Small intestine (tissue), 7 donors: ENCODE measurements at regions not wholly inside any gene's neighbourhood (a gene's known extent, or its start where the extent isn't known, plus 50 kb on each side); places are given as distances from the start of the nearest gene placed in this dataset.

ENCODE experiments used
- DNase-seq, 2 donors: peaks; one replicate each; pipeline versions ENCODE4 v3.0.0 to v3.0.0-alpha.2; 2013
- FAIRE-seq: peaks from 2 replicates; lab custom pipeline; 2012; peaks lifted over from hg19 to GRCh38; lab: Jason Lieb, UNC
- H3K27ac ChIP-seq, 3 donors: one replicate each; pipeline ENCODE4 v1.5.1; 2013; ENCODE audit warnings: low read length in 2 of 3, mild to moderate bottlenecking in 2 of 3, control low read depth in 1 of 3, inconsistent platforms in 1 of 3, low read depth in 1 of 3, moderate library complexity in 1 of 3
- H3K27me3 ChIP-seq, 3 donors: one replicate each; pipeline ENCODE4 v1.6.1; 2013; ENCODE audit warnings: low read length in 3 of 3, inconsistent platforms in 1 of 3; ENCODE audit not compliant: control insufficient read depth in 3 of 3, insufficient read depth in 3 of 3
- H3K36me3 ChIP-seq, 3 donors: one replicate each; pipeline ENCODE4 v1.6.1; 2013; ENCODE audit warnings: low read length in 3 of 3, inconsistent platforms in 1 of 3, low read depth in 1 of 3, mild to moderate bottlenecking in 1 of 3, moderate library complexity in 1 of 3; ENCODE audit not compliant: control insufficient read depth in 3 of 3, insufficient read depth in 2 of 3
- H3K4me1 ChIP-seq, 3 donors: one replicate each; pipeline ENCODE4 v1.6.1; 2013; ENCODE audit warnings: low read length in 2 of 3, inconsistent platforms in 1 of 3, low read depth in 1 of 3, mild to moderate bottlenecking in 1 of 3, moderate library complexity in 1 of 3; ENCODE audit not compliant: control insufficient read depth in 3 of 3, insufficient read depth in 2 of 3
- H3K4me3 ChIP-seq, 3 donors: one replicate each; pipeline ENCODE4 v1.5.1; 2013; ENCODE audit warnings: low read length in 3 of 3, control low read depth in 1 of 3, inconsistent platforms in 1 of 3, low read depth in 1 of 3, mild to moderate bottlenecking in 1 of 3, moderate library complexity in 1 of 3
- H3K9me3 ChIP-seq, 2 donors: one replicate each; pipeline ENCODE4 v1.6.1; 2013; ENCODE audit warnings: low read depth in 1 of 2, low read length in 1 of 2; ENCODE audit not compliant: control insufficient read depth in 2 of 2, insufficient read depth in 1 of 2
- WGBS, 3 donors: extraction: QIAGEN DNeasy Blood & Tissue Kit; methylation state at CpG; one replicate each; pipeline ENCODE4 v1.1.7; 2013; 5-methylcytosine and 5-hydroxymethylcytosine counted together
- donor health status: healthy with polysubstance abuse.
- donor health status: control.
- donor health status: control.
- donor health status: Bipolar disorder and iron deficiency.
- donor health status: healthy.

GRCh38 chr3:140843656-140844055 is 98.0 kb upstream of the SLC25A36 start:
- H3K27me3 ChIP-seq = no peaks in the 10 kb centered on the region
- DNase-seq (no peak), FAIRE-seq (no peak)
- H3K4me3 ChIP-seq = no peak overlapping the region
- 44 to 57% (median 46%) methylated on average over 3 of the region's 3 CpGs for WGBS, 3 donors
- no peaks in the 10 kb centered on the region for H3K36me3 ChIP-seq
- no peaks in the 10 kb centered on the region for H3K9me3 ChIP-seq
- H3K4me1 ChIP-seq = no peaks in the 10 kb centered on the region
- H3K27ac ChIP-seq = no peak overlapping the region

GRCh38 chr3:140844072-140844471 is 97.6 kb upstream of the SLC25A36 start:
- DNase-seq (no peak), FAIRE-seq (no peak)
- H3K4me3 ChIP-seq = no peak overlapping the region
- no peaks in the 10 kb centered on the region for H3K9me3 ChIP-seq
- H3K27ac ChIP-seq = no peak overlapping the region
- no peaks in the 10 kb centered on the region for H3K27me3 ChIP-seq
- 73 to 82% (median 79%) methylated on average over 1 of the region's 1 CpG for WGBS, 3 donors
- H3K4me1 ChIP-seq = no peaks in the 10 kb centered on the region
- no peaks in the 10 kb centered on the region for H3K36me3 ChIP-seq

DNA sequence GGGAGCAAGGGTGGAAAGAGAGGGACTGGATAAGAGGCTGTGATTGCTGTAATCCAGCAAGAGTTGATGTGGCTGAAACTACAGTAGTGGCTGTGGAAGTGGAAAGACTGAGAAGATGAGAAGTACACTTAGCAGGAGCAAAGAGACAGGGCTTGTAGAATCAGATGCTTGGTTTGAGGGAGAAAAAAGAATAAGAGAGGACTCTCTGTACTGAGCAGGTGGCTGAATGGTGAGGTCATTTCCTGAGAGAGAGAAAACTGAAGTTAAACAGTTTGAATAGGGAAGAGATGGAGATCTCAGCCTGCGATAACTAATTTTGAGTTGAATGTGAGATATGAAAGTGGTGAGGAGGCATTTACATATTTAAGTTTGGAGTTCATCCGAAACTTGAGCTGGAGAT is 95.8 kb upstream of the SLC25A36 start:
- FAIRE-seq = no peak
- H3K36me3 ChIP-seq = no peaks in the 10 kb centered on the region
- no peaks in the 10 kb centered on the region for H3K4me1 ChIP-seq
- no peak overlapping the region for H3K27ac ChIP-seq
- no peak overlapping the region for H3K4me3 ChIP-seq
- 64 to 81% (median 72%) methylated on average over 2 of the region's 2 CpGs for WGBS, 3 donors
- H3K27me3 ChIP-seq = no peaks in the 10 kb centered on the region
- DNase-seq = no peak
- no peaks in the 10 kb centered on the region for H3K9me3 ChIP-seq

DNA sequence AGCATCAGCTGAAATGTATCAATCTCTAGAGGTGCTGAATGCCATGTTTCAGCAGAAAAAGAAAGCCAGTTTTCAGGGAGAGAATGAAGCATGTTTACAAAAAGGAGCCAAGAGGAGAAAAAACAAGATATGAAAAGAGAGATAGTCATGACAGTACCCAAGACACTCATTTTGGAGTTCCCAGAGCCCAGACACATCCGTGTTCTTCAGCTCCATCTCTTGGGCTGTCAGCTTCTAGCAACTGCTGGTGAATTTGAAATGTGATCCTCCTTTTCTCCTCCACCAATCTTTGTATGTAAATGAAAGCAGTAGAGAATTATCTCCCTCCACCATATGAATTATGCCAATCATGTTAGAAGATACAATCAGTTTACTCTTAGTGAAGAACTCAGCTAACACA is 93.0 kb upstream of the SLC25A36 start:
- no peaks in the 10 kb centered on the region for H3K36me3 ChIP-seq
- no peaks in the 10 kb centered on the region for H3K27me3 ChIP-seq
- H3K4me3 ChIP-seq = no peak overlapping the region
- H3K27ac ChIP-seq = no peak overlapping the region
- H3K9me3 ChIP-seq = no peaks in the 10 kb centered on the region
- FAIRE-seq (no peak), DNase-seq (no peak)
- WGBS, 3 donors = 29 to 49% (median 38%) methylated on average over 1 of the region's 1 CpG
- H3K4me1 ChIP-seq = no peaks in the 10 kb centered on the region

GRCh38 chr3:140850210-140850955 is 91.3 kb upstream of the SLC25A36 start:
- H3K4me3 ChIP-seq = no peak overlapping the region
- 52 to 55% (median 54%) methylated on average over 4 of the region's 4 CpGs for WGBS, 3 donors
- H3K27ac ChIP-seq = no peak overlapping the region
- H3K27me3 ChIP-seq = no peaks in the 10 kb centered on the region
- no peaks in the 10 kb centered on the region for H3K36me3 ChIP-seq
- FAIRE-seq (no peak), DNase-seq (no peak)
- no peaks in the 10 kb centered on the region for H3K4me1 ChIP-seq
- no peaks in the 10 kb centered on the region for H3K9me3 ChIP-seq

- FAIRE-seq = no peak
- Histone ChIP-seq H3K4me1 (no peaks in the 10 kb centered on the region), H3K27me3 (no peaks in the 10 kb centered on the region), H3K36me3 (no peaks in the 10 kb centered on the region), H3K27ac (no peak overlapping the region), H3K9me3 (no peaks in the 10 kb centered on the region), H3K4me3 (no peak overlapping the region)
- DNase-seq = no peak
- WGBS, 3 donors = 44 to 68% (median 49%) methylated on average over 2 of the region's 2 CpGs
Observed at GRCh38 chr3:140854961-140855360, 86.7 kb upstream of the SLC25A36 start.

- 85 to 95% (median 93%) methylated on average over 1 of the region's 1 CpG for WGBS, 3 donors
- Histone ChIP-seq H3K27ac (no peak overlapping the region), H3K9me3 (no peaks in the 10 kb centered on the region), H3K4me3 (no peak overlapping the region), H3K4me1 (no peaks in the 10 kb centered on the region), H3K36me3 (no peaks in the 10 kb centered on the region), H3K27me3 (no peaks in the 10 kb centered on the region)
- DNase-seq (no peak), FAIRE-seq (no peak)
Observed at GRCh38 chr3:140856905-140857304, 84.7 kb upstream of the SLC25A36 start.

DNA sequence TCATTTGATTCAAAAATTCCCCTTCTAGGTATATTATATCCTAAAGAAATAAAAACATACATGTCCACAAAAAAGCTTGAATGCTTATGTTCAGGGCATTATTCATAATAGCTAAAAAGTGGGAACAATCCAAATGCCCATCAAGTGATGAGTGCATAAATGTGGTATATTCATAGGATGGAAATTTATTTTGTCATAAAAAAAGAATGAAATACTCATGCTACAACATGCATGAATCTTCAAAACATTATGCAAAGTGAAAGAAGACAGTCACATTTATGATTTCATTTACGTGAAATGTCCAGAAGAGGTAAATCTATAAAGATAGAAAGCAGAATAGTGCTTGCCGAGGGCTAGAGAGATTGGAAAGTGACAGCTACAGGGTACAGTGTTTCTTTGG is 83.6 kb upstream of the SLC25A36 start:
- Histone ChIP-seq H3K27me3 (no peaks in the 10 kb centered on the region), H3K4me1 (no peaks in the 10 kb centered on the region), H3K9me3 (no peaks in the 10 kb centered on the region), H3K4me3 (no peak overlapping the region), H3K36me3 (no peaks in the 10 kb centered on the region), H3K27ac (no peak overlapping the region)
- WGBS, 3 donors = 83 to 87% (median 86%) methylated on average over 2 of the region's 2 CpGs
- no peak for FAIRE-seq
- no peak for DNase-seq
